MM.1S (cell line): ENCODE measurements at regions not wholly inside any gene's neighbourhood (a gene's known extent, or its start where the extent isn't known, plus 50 kb on each side); places are given as distances from the start of the nearest gene placed in this dataset.

Experiments used
- CTCF ChIP-seq: fragments of 300-600 bp; sonication (generic); IDR thresholded peaks from 2 replicates; pipeline ENCODE4 v1.5.1; 2016; ENCODE audit warnings: antibody characterized with exemption, low read length, mixed read lengths
- EZH2 ChIP-seq: fragments of 300-600 bp; sonication (generic); optimal IDR thresholded peaks from 2 replicates; pipeline ENCODE3; 2017; ENCODE audit warnings: low read depth, mild to moderate bottlenecking, antibody characterized with exemption, low read length, mixed read lengths

GRCh38 chr18:61731178-61731577, 161.6 kb downstream of the RNF152 start:
- no peak for TF ChIP-seq CTCF
- no peak for TF ChIP-seq EZH2
